Cardiac muscle cell (in vitro differentiated cells and primary cell): ENCODE measurements at regions not wholly inside any gene's neighbourhood (a gene's known extent, or its start where the extent isn't known, plus 50 kb on each side); places are given as distances from the start of the nearest gene placed in this dataset.

Experiments used
- DNase-seq, 2 donors: peaks; one replicate each; pipeline versions ENCODE4 v3.0.0 to v3.0.0-alpha.2; 2010 to 2017; ENCODE audit warnings: low read depth in 1 of 2, low spot score in 1 of 2
- H3K27ac ChIP-seq: fragments of 200-600 bp; sonication (generic); 2 replicates; pipeline ENCODE4 v1.5.1; 2016
- H3K27me3 ChIP-seq: fragments of 200-600 bp; sonication (generic); 2 replicates; pipeline ENCODE4 v1.6.0; 2016; ENCODE audit warnings: control low read depth
- H3K36me3 ChIP-seq: fragments of 200-600 bp; sonication (generic); 2 replicates; pipeline ENCODE4 v1.5.1; 2016; ENCODE audit warnings: control low read depth
- H3K4me1 ChIP-seq: fragments of 200-600 bp; sonication (generic); 2 replicates; pipeline ENCODE4 v1.8.1; 2017; ENCODE audit warnings: low read depth, mild to moderate bottlenecking, mixed run types
- H3K4me3 ChIP-seq: fragments of 200-600 bp; sonication (generic); 2 replicates; pipeline ENCODE4 v1.5.1; 2016; ENCODE audit warnings: mild to moderate bottlenecking
- H3K9me3 ChIP-seq: fragments of 200-600 bp; sonication (generic); 2 replicates; pipeline ENCODE4 v1.5.1; 2017; ENCODE audit warnings: low read depth, mild to moderate bottlenecking, control low read depth
- TF ChIP-seq, protein P1 (sequence below): IDR thresholded peaks from 2 replicates; pipeline ENCODE4 v1.5.1; 2012; ENCODE audit warnings: low read depth, mild to moderate bottlenecking, low read length

- Histone ChIP-seq H3K4me3 (no peak overlapping the region), H3K27ac (no peak overlapping the region), H3K9me3 (no peaks in the 10 kb centered on the region), H3K4me1 (no peaks in the 10 kb centered on the region), H3K36me3 (no peaks in the 10 kb centered on the region), H3K27me3 (no peaks in the 10 kb centered on the region)
- TF ChIP-seq, protein P1, sequence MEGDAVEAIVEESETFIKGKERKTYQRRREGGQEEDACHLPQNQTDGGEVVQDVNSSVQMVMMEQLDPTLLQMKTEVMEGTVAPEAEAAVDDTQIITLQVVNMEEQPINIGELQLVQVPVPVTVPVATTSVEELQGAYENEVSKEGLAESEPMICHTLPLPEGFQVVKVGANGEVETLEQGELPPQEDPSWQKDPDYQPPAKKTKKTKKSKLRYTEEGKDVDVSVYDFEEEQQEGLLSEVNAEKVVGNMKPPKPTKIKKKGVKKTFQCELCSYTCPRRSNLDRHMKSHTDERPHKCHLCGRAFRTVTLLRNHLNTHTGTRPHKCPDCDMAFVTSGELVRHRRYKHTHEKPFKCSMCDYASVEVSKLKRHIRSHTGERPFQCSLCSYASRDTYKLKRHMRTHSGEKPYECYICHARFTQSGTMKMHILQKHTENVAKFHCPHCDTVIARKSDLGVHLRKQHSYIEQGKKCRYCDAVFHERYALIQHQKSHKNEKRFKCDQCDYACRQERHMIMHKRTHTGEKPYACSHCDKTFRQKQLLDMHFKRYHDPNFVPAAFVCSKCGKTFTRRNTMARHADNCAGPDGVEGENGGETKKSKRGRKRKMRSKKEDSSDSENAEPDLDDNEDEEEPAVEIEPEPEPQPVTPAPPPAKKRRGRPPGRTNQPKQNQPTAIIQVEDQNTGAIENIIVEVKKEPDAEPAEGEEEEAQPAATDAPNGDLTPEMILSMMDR, result no peak
- DNase-seq, result peak in 1 of 2 donors; percentile 46
These were observed 265.8 kb upstream of the SEMA3D start for GRCh38 chr7:85452674-85453073.

DNA sequence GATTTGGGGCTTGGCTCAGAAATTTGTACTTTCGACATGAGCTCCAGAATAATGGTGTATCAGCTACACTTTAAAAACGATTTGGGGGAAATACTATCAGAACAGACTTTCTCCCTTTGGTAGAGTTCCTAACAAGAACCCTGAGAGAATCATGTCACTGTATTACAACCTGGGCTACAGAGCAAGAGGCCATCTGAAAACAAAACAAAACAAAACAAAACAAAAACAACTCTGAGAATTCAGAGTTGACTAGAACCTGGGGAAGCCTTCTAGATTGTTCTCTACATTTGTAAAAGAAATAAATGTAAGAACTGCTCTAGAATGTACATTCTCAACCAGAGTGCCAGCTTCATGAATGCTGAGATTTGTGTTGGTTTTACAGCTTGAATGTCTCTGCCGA lies 262.6 kb upstream of the SEMA3D start:
- no peak for DNase-seq
- no peaks in the 10 kb centered on the region for H3K27me3 ChIP-seq
- no peak overlapping the region for H3K4me3 ChIP-seq
- TF ChIP-seq, protein P1, result no peak
- no peaks in the 10 kb centered on the region for H3K9me3 ChIP-seq
- H3K36me3 ChIP-seq, result no peaks in the 10 kb centered on the region
- no peak overlapping the region for H3K27ac ChIP-seq
- no peaks in the 10 kb centered on the region for H3K4me1 ChIP-seq

DNA sequence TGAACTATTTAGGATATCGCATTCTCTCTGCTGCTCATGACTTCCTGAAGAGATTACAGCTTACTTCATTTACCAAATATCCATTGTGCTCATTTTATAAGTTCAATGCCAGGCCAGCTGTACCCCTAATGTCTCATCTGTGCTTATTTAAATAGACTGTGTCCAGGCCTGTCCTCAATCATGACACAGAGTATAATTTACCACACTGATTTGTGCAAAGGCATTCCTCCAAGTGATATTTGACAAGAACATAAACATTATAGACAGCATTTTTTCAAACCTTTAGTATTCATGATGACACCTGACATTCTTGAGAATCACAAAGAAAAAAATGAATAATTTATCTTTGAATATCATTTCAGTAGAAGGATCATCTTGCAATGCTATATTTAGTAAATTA lies 260.1 kb upstream of the SEMA3D start:
- Histone ChIP-seq H3K9me3 (no peaks in the 10 kb centered on the region), H3K4me3 (no peak overlapping the region), H3K27me3 (no peaks in the 10 kb centered on the region), H3K36me3 (no peaks in the 10 kb centered on the region), H3K4me1 (no peaks in the 10 kb centered on the region), H3K27ac (no peak overlapping the region)
- TF ChIP-seq, protein P1, result no peak
- no peak for DNase-seq

- TF ChIP-seq, protein P1, result no peak
- no peaks in the 10 kb centered on the region for H3K9me3 ChIP-seq
- no peak overlapping the region for H3K4me3 ChIP-seq
- no peaks in the 10 kb centered on the region for H3K36me3 ChIP-seq
- H3K4me1 ChIP-seq, result no peaks in the 10 kb centered on the region
- H3K27ac ChIP-seq, result no peak overlapping the region
- peak in 1 of 2 donors; percentile 16 for DNase-seq
- no peaks in the 10 kb centered on the region for H3K27me3 ChIP-seq
These were observed 239.7 kb upstream of the SEMA3D start for GRCh38 chr7:85426487-85426960.

GRCh38 chr7:85424298-85424697 lies 237.4 kb upstream of the SEMA3D start:
- TF ChIP-seq, protein P1, result no peak
- no peak overlapping the region for H3K27ac ChIP-seq
- no peaks in the 10 kb centered on the region for H3K4me1 ChIP-seq
- no peaks in the 10 kb centered on the region for H3K27me3 ChIP-seq
- DNase-seq, result no peak
- no peaks in the 10 kb centered on the region for H3K9me3 ChIP-seq
- no peak overlapping the region for H3K4me3 ChIP-seq
- no peaks in the 10 kb centered on the region for H3K36me3 ChIP-seq
